ENCODE measurements at regions not wholly inside any gene's neighbourhood (a gene's known extent, or its start where the extent isn't known, plus 50 kb on each side); places are given as distances from the start of the nearest gene placed in this dataset.
A peak's percentile ranks its signal among the peaks of the same experiment; 100 is the strongest.
"Not testable (repeated sequence)": the region's sequence is repeated elsewhere in the genome, so short reads cannot be mapped to it uniquely, and the experiment has no call there.

DNA sequence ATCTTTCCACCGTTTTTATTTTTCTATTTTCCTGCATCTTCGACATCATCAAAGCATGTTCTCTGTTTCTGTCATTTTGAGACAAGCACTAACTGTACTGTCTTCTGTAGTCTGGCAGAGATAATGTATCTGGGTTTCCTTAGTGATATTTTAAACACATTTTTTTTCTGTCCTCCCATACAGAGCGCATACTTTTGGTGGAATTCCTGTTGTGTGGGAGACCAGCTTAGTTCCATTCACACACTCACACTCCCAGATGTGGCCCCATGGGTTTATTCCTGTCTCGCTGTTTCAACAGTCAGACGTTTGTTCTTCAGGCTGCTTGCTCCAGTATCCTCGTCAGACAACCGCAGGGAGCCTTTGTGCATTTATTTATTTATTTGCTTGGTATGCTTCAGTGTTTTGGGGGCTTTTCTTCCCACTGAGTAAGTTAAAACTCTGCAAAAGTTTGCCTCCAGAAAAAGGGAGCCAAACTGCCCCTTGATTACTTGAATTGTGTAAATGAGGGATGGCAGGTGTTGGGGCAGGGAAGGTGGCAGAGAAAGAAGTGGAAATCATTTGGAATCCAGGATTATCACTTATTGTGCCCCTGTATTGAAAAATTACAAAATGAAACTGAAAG lies 456.8 kb upstream of the KLF6 start:
- Mint-ChIP-seq H3K4me1 (peaks cover 8% of the 10 kb centered on the region), H3K4me3 (no peak overlapping the region), H3K27me3 (no peaks in the 10 kb centered on the region), H3K27ac (no peak overlapping the region), H3K36me3 (ENCODE audit: low read depth) (no peaks in the 10 kb centered on the region)
- no peaks in the 10 kb centered on the region for H3K9me3 ChIP-seq (ENCODE audit: control insufficient read depth, low read length, poor library complexity, severe bottlenecking)
- no peak for DNase-seq
- no peak for ATAC-seq

DNA sequence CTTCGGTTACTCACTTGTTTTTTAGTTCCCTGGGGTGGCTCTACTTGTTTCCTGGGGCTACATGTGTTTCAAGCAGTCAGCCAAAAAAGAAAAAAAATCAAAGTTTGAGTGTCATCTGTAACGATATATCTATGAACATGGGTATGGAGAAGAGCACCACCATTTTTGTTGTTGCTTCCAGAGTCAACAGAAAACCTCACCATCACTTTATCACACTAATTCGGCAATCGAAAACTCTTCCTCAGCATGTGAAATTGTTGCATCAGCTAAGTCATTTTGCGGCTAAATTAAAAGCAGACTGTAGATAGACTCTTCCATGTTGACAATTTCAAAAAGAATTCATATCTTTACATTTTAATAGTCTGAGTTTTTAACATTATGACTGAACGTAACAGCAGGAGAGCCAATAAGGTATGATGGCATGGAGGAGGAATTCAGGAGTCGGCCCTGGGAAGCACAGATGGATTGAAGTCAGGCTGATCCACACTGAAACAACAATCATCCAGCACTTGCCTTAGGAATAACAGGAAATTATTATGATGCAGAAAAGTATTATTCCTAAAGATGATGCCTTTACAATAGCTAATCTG lies 455.7 kb upstream of the KLF6 start:
- ATAC-seq (no peak), DNase-seq (no peak)
- no peaks in the 10 kb centered on the region for H3K9me3 ChIP-seq (ENCODE audit: control insufficient read depth, low read length, poor library complexity, severe bottlenecking)
- H3K4me3 Mint-ChIP-seq: no peak overlapping the region
- no peak overlapping the region for H3K27ac Mint-ChIP-seq
- no peaks in the 10 kb centered on the region for H3K36me3 Mint-ChIP-seq (ENCODE audit: low read depth)
- H3K4me1 Mint-ChIP-seq: peaks cover 4% of the 10 kb centered on the region
- H3K27me3 Mint-ChIP-seq: no peaks in the 10 kb centered on the region

DNA sequence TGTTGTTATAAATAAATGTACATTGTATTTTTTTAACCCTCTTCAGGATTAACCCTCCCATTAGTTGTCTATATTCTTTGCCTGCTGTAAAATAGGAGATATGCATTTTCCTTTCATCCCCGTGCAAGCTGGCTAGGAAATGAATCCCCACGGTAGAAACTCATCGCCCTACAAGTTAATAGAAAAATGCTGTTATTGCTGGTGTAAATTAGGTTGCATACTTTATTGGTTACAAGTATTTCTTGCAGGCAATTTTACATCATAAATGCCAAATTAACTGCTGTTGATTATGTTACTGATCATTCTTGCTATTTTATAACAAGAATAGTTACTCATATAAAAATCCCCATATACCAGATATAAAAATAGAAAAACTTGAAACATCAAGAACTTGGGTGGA lies 454.2 kb upstream of the KLF6 start:
- no peak overlapping the region for H3K4me3 Mint-ChIP-seq
- no peaks in the 10 kb centered on the region for H3K36me3 Mint-ChIP-seq (ENCODE audit: low read depth)
- H3K27me3 Mint-ChIP-seq: no peaks in the 10 kb centered on the region
- H3K27ac Mint-ChIP-seq: no peak overlapping the region
- peaks cover 6% of the 10 kb centered on the region for H3K4me1 Mint-ChIP-seq
- ATAC-seq (no peak), DNase-seq (no peak)
- H3K9me3 ChIP-seq (ENCODE audit: control insufficient read depth, low read length, poor library complexity, severe bottlenecking): no peaks in the 10 kb centered on the region

DNA sequence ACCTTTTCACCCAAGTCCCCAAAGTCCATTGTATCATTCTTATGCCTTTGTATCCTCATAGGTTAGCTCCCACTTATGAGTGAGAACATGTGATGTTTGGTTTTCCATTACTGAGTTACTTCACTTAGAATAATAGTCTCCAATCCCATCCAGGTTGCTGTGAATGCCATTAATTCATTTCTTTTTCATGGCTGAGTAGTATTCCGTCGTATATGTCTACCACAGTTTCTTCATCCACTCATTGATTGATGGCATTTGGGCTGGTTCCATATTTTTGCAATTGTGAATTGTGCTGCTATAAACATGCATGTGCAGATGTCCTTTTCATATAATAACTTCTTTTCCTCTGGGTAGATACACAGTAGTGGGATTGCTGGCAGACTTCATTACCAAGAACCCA lies 451.9 kb upstream of the KLF6 start:
- not testable (repeated sequence) for H3K4me1 Mint-ChIP-seq; H3K27ac Mint-ChIP-seq; H3K9me3 ChIP-seq (ENCODE audit: control insufficient read depth, low read length, poor library complexity, severe bottlenecking); H3K4me3 Mint-ChIP-seq; DNase-seq; ATAC-seq; H3K27me3 Mint-ChIP-seq; H3K36me3 Mint-ChIP-seq (ENCODE audit: low read depth)

DNA sequence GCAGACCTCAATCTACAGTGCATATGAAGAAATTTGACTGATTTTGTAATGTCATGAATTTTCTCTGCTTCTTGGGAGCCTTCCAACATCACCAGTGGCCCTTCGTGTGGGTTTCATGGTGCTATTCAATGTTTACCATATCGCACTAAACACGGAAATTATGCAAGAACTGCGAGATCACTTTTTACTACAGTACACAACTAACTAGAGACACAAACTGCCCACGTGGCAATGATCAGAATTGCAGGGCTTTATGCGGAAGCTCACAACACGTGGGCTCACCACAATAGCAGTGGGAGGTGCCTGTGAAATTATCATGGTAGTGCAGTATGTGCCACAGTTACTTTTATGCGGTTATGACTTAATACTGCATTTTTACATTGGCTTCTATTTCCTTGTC lies 449.7 kb upstream of the KLF6 start:
- Mint-ChIP-seq H3K27ac (no peak overlapping the region), H3K4me3 (no peak overlapping the region), H3K4me1 (peaks cover 6% of the 10 kb centered on the region), H3K27me3 (no peaks in the 10 kb centered on the region), H3K36me3 (ENCODE audit: low read depth) (no peaks in the 10 kb centered on the region)
- peak in 1 of 3 donors; percentile 5 for DNase-seq
- ATAC-seq: peak; percentile 95
- H3K9me3 ChIP-seq (ENCODE audit: control insufficient read depth, low read length, poor library complexity, severe bottlenecking): no peaks in the 10 kb centered on the region

DNA sequence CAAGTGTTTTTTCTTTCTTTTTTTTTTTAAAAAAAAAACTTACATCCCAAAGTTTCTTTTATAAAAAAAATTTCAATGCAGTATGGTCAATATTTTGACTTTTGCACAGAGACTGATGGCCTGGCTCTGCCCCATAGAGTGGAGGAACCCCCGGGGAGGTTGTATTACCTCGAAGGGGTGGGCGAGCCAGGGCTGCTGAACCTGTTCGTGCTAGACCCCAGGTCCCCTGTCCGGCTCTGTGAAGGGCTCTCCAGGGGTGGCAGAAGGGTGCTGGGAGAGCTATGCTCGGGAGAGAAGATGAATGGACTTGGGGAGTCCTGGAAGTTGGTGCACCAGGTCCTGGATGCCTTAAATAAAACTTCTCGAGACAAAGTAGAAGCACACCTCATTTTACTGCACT lies 446.4 kb upstream of the KLF6 start:
- H3K9me3 ChIP-seq (ENCODE audit: control insufficient read depth, low read length, poor library complexity, severe bottlenecking): no peaks in the 10 kb centered on the region
- Mint-ChIP-seq H3K36me3 (ENCODE audit: low read depth) (no peaks in the 10 kb centered on the region), H3K27me3 (no peaks in the 10 kb centered on the region), H3K4me1 (peaks cover 6% of the 10 kb centered on the region), H3K4me3 (no peak overlapping the region), H3K27ac (no peak overlapping the region)
- DNase-seq (no peak), ATAC-seq (no peak)

DNA sequence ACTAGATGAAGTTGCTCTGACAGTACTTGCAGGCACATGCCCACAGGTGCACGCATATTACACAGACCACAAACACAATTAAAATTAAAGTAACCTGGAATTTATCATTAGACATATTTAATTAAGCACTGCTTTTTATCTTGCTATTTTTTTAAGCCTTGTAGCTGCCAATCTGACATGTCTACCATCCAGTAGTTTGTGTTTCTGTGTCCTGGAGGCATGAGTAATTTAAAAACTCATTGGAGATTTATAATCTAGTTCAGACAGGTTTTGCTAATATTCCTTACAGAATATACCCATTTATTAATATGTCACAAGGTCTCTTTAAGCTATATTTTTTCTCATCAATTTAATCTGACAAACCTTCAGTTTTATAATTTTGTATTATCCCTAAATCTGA lies 445.0 kb upstream of the KLF6 start:
- Mint-ChIP-seq H3K4me3 (no peak overlapping the region), H3K36me3 (ENCODE audit: low read depth) (no peaks in the 10 kb centered on the region), H3K27ac (no peak overlapping the region), H3K27me3 (no peaks in the 10 kb centered on the region), H3K4me1 (peaks cover 6% of the 10 kb centered on the region)
- H3K9me3 ChIP-seq (ENCODE audit: control insufficient read depth, low read length, poor library complexity, severe bottlenecking): no peaks in the 10 kb centered on the region
- ATAC-seq: no peak
- no peak for DNase-seq

DNA sequence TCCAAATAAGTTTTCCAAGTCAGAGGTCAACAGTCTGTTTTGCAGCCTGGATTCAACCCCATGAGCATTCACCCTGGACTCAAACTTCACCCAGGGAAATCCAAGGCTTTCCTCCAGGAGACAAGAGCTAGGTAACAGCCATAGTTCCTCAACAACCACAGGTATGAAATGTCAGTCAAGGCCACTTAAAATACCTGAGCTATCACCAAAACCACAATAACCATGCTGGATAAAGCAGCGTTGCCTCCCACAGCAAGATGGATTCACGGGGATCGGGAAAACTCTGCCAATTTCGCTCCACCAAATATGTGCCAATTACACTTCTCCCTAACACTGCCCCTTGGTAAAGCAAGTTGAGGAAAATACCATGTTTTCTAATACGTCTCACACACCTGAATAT lies 444.1 kb upstream of the KLF6 start:
- peak overlapping the region; percentile 14 for H3K27ac Mint-ChIP-seq

DNA sequence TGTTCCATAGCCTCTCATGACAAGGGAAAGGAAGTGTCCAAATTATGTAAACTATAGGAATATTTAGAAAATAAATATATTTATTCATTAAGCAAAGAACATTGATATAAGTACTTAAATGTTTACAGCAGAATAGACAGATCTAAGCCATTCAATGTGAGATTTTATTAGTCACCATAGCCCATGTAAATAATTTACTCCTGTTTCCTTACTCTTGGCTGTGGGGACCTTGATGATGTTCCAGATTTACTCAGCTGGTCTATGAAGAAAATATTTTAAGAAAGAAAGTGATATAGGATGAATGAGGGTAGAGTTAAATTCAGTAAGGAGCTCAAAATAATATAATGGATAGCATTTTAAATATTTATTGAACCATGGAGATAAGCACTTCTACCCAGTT lies 442.6 kb upstream of the KLF6 start:
- no peak for DNase-seq
- H3K27ac Mint-ChIP-seq: no peak overlapping the region
- no peak overlapping the region for H3K4me3 Mint-ChIP-seq
- ATAC-seq: no peak
- H3K4me1 Mint-ChIP-seq: peaks cover 3% of the 10 kb centered on the region
- H3K9me3 ChIP-seq (ENCODE audit: control insufficient read depth, low read length, poor library complexity, severe bottlenecking): no peaks in the 10 kb centered on the region
- H3K27me3 Mint-ChIP-seq: no peaks in the 10 kb centered on the region
- H3K36me3 Mint-ChIP-seq (ENCODE audit: low read depth): no peaks in the 10 kb centered on the region

More for the DNA sequence above, 444.1 kb upstream of the KLF6 start:
- DNase-seq: no peak
- Mint-ChIP-seq H3K27me3 (no peaks in the 10 kb centered on the region), H3K36me3 (ENCODE audit: low read depth) (no peaks in the 10 kb centered on the region), H3K4me3 (no peak overlapping the region), H3K4me1 (peaks cover 3% of the 10 kb centered on the region)
- no peaks in the 10 kb centered on the region for H3K9me3 ChIP-seq (ENCODE audit: control insufficient read depth, low read length, poor library complexity, severe bottlenecking)
- no peak for ATAC-seq

DNA sequence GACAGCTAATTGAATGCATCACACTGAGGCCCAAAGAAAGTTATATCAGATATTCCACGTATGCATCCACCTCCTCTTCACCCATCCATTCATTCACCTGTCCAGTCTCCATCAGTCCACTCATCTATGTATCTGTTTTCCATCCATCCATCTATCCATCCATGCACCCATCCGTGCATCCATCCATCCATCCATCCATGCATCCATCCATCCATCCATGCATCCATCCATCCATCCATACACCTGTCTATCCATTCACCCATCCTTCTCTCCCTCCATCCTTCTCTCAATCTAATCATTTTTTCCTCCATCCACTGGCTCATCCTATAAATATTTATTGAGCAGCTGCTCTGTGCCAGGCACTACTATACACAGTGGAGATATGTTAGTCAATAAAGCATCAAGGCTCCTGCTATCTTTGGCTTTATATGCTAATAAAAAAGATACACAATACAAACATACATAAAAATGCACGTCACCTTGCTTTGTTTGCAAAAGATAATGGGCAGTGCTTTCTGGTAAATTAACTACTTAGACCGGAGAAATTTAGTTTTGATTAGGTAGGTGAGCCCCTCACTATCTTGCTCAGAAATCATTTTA lies 442.0 kb upstream of the KLF6 start:
- Mint-ChIP-seq H3K27ac (no peak overlapping the region), H3K4me1 (no peaks in the 10 kb centered on the region), H3K27me3 (no peaks in the 10 kb centered on the region), H3K36me3 (ENCODE audit: low read depth) (no peaks in the 10 kb centered on the region), H3K4me3 (no peak overlapping the region)
- no peak for ATAC-seq
- H3K9me3 ChIP-seq (ENCODE audit: control insufficient read depth, low read length, poor library complexity, severe bottlenecking): no peaks in the 10 kb centered on the region
- DNase-seq: no peak

DNA sequence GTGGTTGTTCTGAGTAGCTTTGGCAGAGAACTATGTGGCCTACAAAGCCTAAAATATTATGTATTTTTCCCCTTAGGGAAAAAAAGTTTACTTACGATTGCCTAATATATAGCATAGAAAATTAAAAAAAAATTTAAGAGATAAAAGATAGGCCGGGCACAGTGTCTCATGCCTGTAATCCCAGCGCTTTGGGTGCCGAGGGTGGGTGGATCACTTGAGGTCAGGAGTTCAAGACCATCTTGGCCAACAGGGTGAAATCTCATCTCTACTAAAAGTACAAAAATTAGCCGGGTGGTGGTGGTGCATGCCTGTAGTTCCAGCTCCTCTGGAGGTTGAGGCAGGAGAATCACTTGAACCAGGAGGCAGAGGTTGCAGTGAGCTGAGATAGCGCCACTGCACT lies 439.2 kb upstream of the KLF6 start:
- no peak overlapping the region for H3K27ac Mint-ChIP-seq
- DNase-seq (no peak), ATAC-seq (no peak)
- no peaks in the 10 kb centered on the region for H3K27me3 Mint-ChIP-seq
- H3K9me3 ChIP-seq (ENCODE audit: control insufficient read depth, low read length, poor library complexity, severe bottlenecking): no peaks in the 10 kb centered on the region
- H3K4me3 Mint-ChIP-seq: no peak overlapping the region
- H3K4me1 Mint-ChIP-seq: peaks cover 4% of the 10 kb centered on the region
- H3K36me3 Mint-ChIP-seq (ENCODE audit: low read depth): no peaks in the 10 kb centered on the region

DNA sequence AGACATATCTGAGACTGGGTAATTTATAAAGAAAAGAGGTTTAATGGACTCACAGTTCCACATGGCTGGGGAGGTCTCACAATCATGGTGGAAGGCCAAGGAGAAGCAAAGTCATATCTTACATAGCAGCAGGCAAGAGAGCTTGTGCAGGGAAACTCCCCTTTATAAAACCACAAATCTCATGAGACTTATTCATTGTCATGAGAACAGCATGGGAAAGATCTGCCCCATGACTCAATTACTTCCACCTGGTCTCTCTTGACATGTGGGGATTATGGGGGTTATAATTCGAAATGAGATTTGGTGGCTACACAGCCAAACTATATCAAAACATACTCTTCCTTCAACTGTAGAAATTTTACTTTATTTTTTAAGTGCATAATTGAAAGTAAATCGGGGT lies 436.3 kb upstream of the KLF6 start:
- not testable (repeated sequence) for H3K9me3 ChIP-seq (ENCODE audit: control insufficient read depth, low read length, poor library complexity, severe bottlenecking); H3K4me3 Mint-ChIP-seq; H3K27ac Mint-ChIP-seq; H3K4me1 Mint-ChIP-seq; DNase-seq; H3K27me3 Mint-ChIP-seq; H3K36me3 Mint-ChIP-seq (ENCODE audit: low read depth); ATAC-seq

DNA sequence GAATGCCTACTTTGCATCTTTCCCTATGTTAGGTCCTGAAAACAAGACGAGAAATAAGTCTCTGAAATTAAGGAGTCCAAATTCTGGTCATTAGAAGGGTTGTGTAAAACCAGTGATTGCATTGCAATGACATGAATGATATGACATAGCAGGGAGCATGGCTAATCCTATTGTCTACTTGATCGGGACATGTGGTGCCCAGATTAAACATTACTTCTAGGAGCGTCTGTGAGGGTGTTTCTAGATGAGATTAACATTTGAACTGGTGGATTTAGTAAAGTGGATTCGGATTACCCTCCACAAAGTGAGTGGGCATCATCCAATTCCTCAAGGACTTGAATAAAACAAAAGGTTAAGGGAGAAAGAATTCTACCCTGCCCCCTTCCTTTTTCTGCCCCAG lies 434.9 kb upstream of the KLF6 start:
- no peaks in the 10 kb centered on the region for H3K36me3 Mint-ChIP-seq (ENCODE audit: low read depth)
- H3K4me1 Mint-ChIP-seq: peaks cover 4% of the 10 kb centered on the region
- no peak overlapping the region for H3K4me3 Mint-ChIP-seq
- no peaks in the 10 kb centered on the region for H3K27me3 Mint-ChIP-seq
- no peaks in the 10 kb centered on the region for H3K9me3 ChIP-seq (ENCODE audit: control insufficient read depth, low read length, poor library complexity, severe bottlenecking)
- H3K27ac Mint-ChIP-seq: no peak overlapping the region
- DNase-seq (no peak), ATAC-seq (no peak)

DNA sequence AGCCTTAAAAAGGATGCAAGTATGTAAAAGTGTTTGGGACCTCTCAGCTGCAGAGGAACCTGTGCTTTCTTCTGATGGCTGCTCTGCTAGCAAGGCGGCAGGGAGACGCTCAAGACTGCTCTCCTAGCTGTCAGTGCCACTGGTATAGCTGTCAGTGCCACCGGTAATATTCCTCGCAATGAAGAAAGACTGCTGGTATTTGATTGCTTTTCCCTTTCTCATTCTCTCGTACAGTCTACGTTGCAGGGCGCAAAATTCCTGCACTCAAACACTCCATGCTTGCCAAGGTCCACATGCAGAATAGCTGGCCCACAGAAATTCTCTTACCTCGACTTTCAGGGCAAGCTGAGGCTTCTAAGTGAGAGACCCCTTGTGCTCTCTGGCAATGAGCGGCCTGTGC lies 432.6 kb upstream of the KLF6 start:
- H3K4me1 Mint-ChIP-seq: peaks cover 4% of the 10 kb centered on the region

More for the DNA sequence above, 432.6 kb upstream of the KLF6 start:
- Mint-ChIP-seq H3K27me3 (no peaks in the 10 kb centered on the region), H3K36me3 (ENCODE audit: low read depth) (no peaks in the 10 kb centered on the region), H3K4me3 (no peak overlapping the region), H3K27ac (peak overlapping the region; percentile 8)
- no peaks in the 10 kb centered on the region for H3K9me3 ChIP-seq (ENCODE audit: control insufficient read depth, low read length, poor library complexity, severe bottlenecking)
- ATAC-seq: no peak
- no peak for DNase-seq
